Coronary artery (tissue), 2 donors: ENCODE measurements at regions not wholly inside any gene's neighbourhood (a gene's known extent, or its start where the extent isn't known, plus 50 kb on each side); places are given as distances from the start of the nearest gene placed in this dataset.
"Not testable (repeated sequence)": the region's sequence is repeated elsewhere in the genome, so short reads cannot be mapped to it uniquely, and the experiment has no call there.

Source experiments
- DNase-seq: peaks from one replicate; pipeline ENCODE4 v3.0.0-alpha.2; 2017; ENCODE audit warnings: low spot score
- H3K27ac ChIP-seq, 2 donors: fragments of 200-600 bp; sonication (generic); one replicate each; pipeline ENCODE4 v1.5.1; 2016 to 2019
- H3K4me3 ChIP-seq: fragments of 200-600 bp; sonication (generic); 2 replicates; pipeline ENCODE4 v1.5.1; 2016; ENCODE audit warnings: mild to moderate bottlenecking, moderate library complexity
- CTCF ChIP-seq: fragments of 200-600 bp; sonication (generic); IDR thresholded peaks from one replicate; pipeline ENCODE4 v1.5.1; 2019; ENCODE audit warnings: antibody characterized with exemption

- Histone ChIP-seq H3K27ac (no peak overlapping the region), H3K4me3 (no peak overlapping the region)
- no peak for DNase-seq
- no peak for TF ChIP-seq CTCF
Measured at GRCh38 chr5:125912028-125912427, 511.2 kb upstream of the GRAMD2B start.

- Histone ChIP-seq H3K4me3 (no peak overlapping the region), H3K27ac (no peak overlapping the region)
- no peak for DNase-seq
- TF ChIP-seq CTCF = no peak
Measured at GRCh38 chr5:125913200-125913599, 510.0 kb upstream of the GRAMD2B start.

- TF ChIP-seq CTCF = no peak
- H3K4me3 ChIP-seq = no peak overlapping the region
Measured at GRCh38 chr5:125914471-125914870, 508.7 kb upstream of the GRAMD2B start.

GRCh38 chr5:125923958-125924357, 499.3 kb upstream of the GRAMD2B start:
- not testable (repeated sequence) for H3K4me3 ChIP-seq, DNase-seq

More at GRCh38 chr5:125914471-125914870, 508.7 kb upstream of the GRAMD2B start:
- no peak for DNase-seq
- H3K27ac ChIP-seq = no peak overlapping the region

GRCh38 chr5:125926172-125926571, 497.0 kb upstream of the GRAMD2B start:
- TF ChIP-seq CTCF = no peak
- Histone ChIP-seq H3K27ac (no peak overlapping the region), H3K4me3 (no peak overlapping the region)
- no peak for DNase-seq

More at GRCh38 chr5:125923958-125924357, 499.3 kb upstream of the GRAMD2B start:
- not testable (repeated sequence) for H3K27ac ChIP-seq

GRCh38 chr5:125928663-125929062, 494.5 kb upstream of the GRAMD2B start:
- no peak for TF ChIP-seq CTCF
- Histone ChIP-seq H3K4me3 (no peak overlapping the region), H3K27ac (no peak overlapping the region)
- DNase-seq = no peak

- Histone ChIP-seq H3K27ac (no peak overlapping the region), H3K4me3 (no peak overlapping the region)
- no peak for DNase-seq
- TF ChIP-seq CTCF = no peak
Measured at GRCh38 chr5:125950012-125950615, 473.1 kb upstream of the GRAMD2B start.
